B cell (primary cell): ENCODE measurements at regions not wholly inside any gene's neighbourhood (a gene's known extent, or its start where the extent isn't known, plus 50 kb on each side); places are given as distances from the start of the nearest gene placed in this dataset.

Experiments
- EZH2 ChIP-seq: IDR thresholded peaks from 2 replicates; pipeline ENCODE4 v1.6.1; 2012; ENCODE audit warnings: borderline replicate concordance, low read depth, mild to moderate bottlenecking, moderate library complexity, low read length; ENCODE audit not compliant: insufficient read depth, poor library complexity, severe bottlenecking
- TF ChIP-seq, protein P1 (sequence below): fragments of 200-600 bp; IDR thresholded peaks from one replicate; pipeline ENCODE4 v1.8.0; 2022; ENCODE audit warnings: antibody characterized with exemption, mild to moderate bottlenecking

DNA sequence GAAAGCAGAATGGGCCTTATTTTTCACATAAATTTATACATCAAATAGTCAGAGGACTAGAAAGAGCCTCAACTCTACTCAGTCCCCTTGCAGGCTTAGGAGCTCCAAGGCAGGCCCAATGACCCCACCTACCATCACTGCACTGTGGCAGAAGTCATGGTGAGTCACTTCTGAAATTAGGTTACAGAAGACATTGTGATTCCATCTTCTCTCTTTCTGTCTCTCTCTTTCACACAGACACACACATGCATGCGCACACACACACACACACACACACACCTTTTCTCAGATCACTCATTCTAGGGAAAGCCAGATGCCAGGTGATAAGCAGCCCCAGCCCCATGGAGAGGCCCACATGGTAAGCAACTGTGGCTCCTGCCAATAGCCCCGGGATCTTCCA lies 103.8 kb downstream of the C6orf118 start:
- TF ChIP-seq, protein P1, sequence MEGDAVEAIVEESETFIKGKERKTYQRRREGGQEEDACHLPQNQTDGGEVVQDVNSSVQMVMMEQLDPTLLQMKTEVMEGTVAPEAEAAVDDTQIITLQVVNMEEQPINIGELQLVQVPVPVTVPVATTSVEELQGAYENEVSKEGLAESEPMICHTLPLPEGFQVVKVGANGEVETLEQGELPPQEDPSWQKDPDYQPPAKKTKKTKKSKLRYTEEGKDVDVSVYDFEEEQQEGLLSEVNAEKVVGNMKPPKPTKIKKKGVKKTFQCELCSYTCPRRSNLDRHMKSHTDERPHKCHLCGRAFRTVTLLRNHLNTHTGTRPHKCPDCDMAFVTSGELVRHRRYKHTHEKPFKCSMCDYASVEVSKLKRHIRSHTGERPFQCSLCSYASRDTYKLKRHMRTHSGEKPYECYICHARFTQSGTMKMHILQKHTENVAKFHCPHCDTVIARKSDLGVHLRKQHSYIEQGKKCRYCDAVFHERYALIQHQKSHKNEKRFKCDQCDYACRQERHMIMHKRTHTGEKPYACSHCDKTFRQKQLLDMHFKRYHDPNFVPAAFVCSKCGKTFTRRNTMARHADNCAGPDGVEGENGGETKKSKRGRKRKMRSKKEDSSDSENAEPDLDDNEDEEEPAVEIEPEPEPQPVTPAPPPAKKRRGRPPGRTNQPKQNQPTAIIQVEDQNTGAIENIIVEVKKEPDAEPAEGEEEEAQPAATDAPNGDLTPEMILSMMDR: no peak
- TF ChIP-seq EZH2: no peak
